ENCODE measurements at regions not wholly inside any gene's neighbourhood (a gene's known extent, or its start where the extent isn't known, plus 50 kb on each side); places are given as distances from the start of the nearest gene placed in this dataset.

DNA sequence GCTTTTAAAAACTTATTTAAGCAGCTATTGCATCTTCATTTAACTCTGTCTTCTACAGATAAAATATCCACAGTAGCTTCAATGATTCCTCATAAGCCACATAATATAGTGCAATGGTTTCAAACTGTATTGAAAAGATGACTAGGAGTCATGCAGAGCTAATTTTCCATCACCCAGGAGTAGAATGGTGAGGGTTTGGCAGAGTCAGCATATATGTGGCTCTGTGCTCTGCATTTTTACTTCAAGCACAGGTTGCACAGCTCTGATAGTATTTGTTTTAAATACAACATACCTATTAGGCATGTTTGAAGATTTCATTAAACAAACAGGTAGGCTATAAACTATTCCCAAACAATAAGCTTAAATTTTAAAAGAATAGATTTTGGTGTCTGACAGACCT is 731.9 kb upstream of the VRK2 start:
- TF ChIP-seq, protein P1, sequence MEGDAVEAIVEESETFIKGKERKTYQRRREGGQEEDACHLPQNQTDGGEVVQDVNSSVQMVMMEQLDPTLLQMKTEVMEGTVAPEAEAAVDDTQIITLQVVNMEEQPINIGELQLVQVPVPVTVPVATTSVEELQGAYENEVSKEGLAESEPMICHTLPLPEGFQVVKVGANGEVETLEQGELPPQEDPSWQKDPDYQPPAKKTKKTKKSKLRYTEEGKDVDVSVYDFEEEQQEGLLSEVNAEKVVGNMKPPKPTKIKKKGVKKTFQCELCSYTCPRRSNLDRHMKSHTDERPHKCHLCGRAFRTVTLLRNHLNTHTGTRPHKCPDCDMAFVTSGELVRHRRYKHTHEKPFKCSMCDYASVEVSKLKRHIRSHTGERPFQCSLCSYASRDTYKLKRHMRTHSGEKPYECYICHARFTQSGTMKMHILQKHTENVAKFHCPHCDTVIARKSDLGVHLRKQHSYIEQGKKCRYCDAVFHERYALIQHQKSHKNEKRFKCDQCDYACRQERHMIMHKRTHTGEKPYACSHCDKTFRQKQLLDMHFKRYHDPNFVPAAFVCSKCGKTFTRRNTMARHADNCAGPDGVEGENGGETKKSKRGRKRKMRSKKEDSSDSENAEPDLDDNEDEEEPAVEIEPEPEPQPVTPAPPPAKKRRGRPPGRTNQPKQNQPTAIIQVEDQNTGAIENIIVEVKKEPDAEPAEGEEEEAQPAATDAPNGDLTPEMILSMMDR (IDR thresholded peaks at IDR 0.05; ENCODE audit: insufficient read depth, low read length, poor library complexity, severe bottlenecking): no peak
- no peak for TF ChIP-seq EZH2phosphoT487 (conservative IDR thresholded peaks at IDR 0.05; ENCODE audit: low read length)

Measured in SU-DHL-6 (cell line).